CD14-positive monocyte (primary cell): ENCODE measurements at regions not wholly inside any gene's neighbourhood (a gene's known extent, or its start where the extent isn't known, plus 50 kb on each side); places are given as distances from the start of the nearest gene placed in this dataset.

Experiments used
- DNase-seq, 3 donors: peaks; one replicate each; pipeline ENCODE4 v3.0.0-alpha.2; 2011 to 2022
- H2AFZ ChIP-seq: 2 replicates; pipeline ENCODE4 v1.6.0; 2012; ENCODE audit warnings: mild to moderate bottlenecking, low read depth, low read length, inconsistent platforms; ENCODE audit not compliant: insufficient read depth, poor library complexity, severe bottlenecking
- H3K27ac ChIP-seq, 2 donors: 1 replicate in 1 of 2; 2 replicates in 1 of 2; pipeline ENCODE4 v1.5.1; 2012 to 2013; ENCODE audit warnings: low read length in 2 of 2, control low read depth in 1 of 2, inconsistent platforms in 1 of 2, low read depth in 1 of 2, mild to moderate bottlenecking in 1 of 2
- H3K27me3 ChIP-seq, 2 donors: one replicate each; pipeline versions ENCODE4 v1.6.0 to v1.6.1; 2011 to 2013; ENCODE audit warnings: low read length in 2 of 2; ENCODE audit not compliant: control insufficient read depth in 2 of 2, insufficient read depth in 2 of 2
- H3K36me3 ChIP-seq, 2 donors: replicated peaks in 1 of 2; 1 replicate in 1 of 2; 2 replicates in 1 of 2; pipeline versions ENCODE4 v1.5.1 to v1.6.1; 2012 to 2013; ENCODE audit warnings: low read length in 2 of 2, control low read depth in 1 of 2, inconsistent platforms in 1 of 2, mild to moderate bottlenecking in 1 of 2; ENCODE audit not compliant: insufficient read depth in 2 of 2, control insufficient read depth in 1 of 2
- H3K4me1 ChIP-seq, 2 donors: 1 replicate in 1 of 2; 2 replicates in 1 of 2; pipeline versions ENCODE4 v1.5.1 to v1.6.1; 2012 to 2013; ENCODE audit warnings: low read length in 2 of 2, control low read depth in 1 of 2, inconsistent platforms in 1 of 2, mild to moderate bottlenecking in 1 of 2, moderate library complexity in 1 of 2; ENCODE audit not compliant: insufficient read depth in 2 of 2, control insufficient read depth in 1 of 2
- H3K4me2 ChIP-seq: replicated peaks from 2 replicates; pipeline ENCODE3; 2012; ENCODE audit warnings: low read length, moderate library complexity, mild to moderate bottlenecking; ENCODE audit not compliant: poor library complexity, severe bottlenecking; ENCODE audit errors: extremely low read depth
- H3K4me3 ChIP-seq, 3 experiments: fragments of 200-600 bp in 1 of 3; sonication (generic) in 1 of 3; replicated peaks in 1 of 3; 1 replicate in 2 of 3; 2 replicates in 1 of 3; pipeline ENCODE4 v1.5.1; 2011 to 2013; ENCODE audit warnings: low read length in 3 of 3, mild to moderate bottlenecking in 3 of 3, control low read depth in 2 of 3, low read depth in 2 of 3, inconsistent platforms in 1 of 3, moderate library complexity in 1 of 3
- H3K79me2 ChIP-seq: 2 replicates; pipeline ENCODE4 v1.6.0; 2012; ENCODE audit warnings: mild to moderate bottlenecking, control low read depth, inconsistent platforms, low read length, moderate library complexity; ENCODE audit not compliant: insufficient read depth
- H3K9ac ChIP-seq: 2 replicates; pipeline ENCODE4 v1.6.0; 2017; ENCODE audit warnings: low read length, mild to moderate bottlenecking; ENCODE audit not compliant: insufficient read depth, poor library complexity, severe bottlenecking
- H3K9me3 ChIP-seq, 2 donors: replicated peaks in 1 of 2; 1 replicate in 1 of 2; 2 replicates in 1 of 2; pipeline versions ENCODE4 v1.5.1 to v1.6.1; 2012 to 2013; ENCODE audit warnings: low read length in 2 of 2, control low read depth in 1 of 2; ENCODE audit not compliant: control insufficient read depth in 1 of 2, insufficient read depth in 1 of 2
- H4K20me1 ChIP-seq: 2 replicates; pipeline ENCODE4 v1.6.0; 2012; ENCODE audit warnings: mild to moderate bottlenecking, low read length, control low read depth, moderate library complexity; ENCODE audit not compliant: insufficient read depth
- H3K27ac Mint-ChIP-seq, 7 donors: one replicate each; pipeline ENCODE4 v1.8.0; 2020; ENCODE audit warnings: mild to moderate bottlenecking in 7 of 7, mixed read lengths in 7 of 7, moderate library complexity in 6 of 7, inconsistent platforms in 2 of 7
- H3K27me3 Mint-ChIP-seq, 3 donors: one replicate each; pipeline ENCODE4 v1.8.0; 2021 to 2022; ENCODE audit warnings: low read depth in 3 of 3, mild to moderate bottlenecking in 3 of 3, mixed read lengths in 3 of 3, moderate library complexity in 3 of 3, inconsistent platforms in 1 of 3
- H3K36me3 Mint-ChIP-seq, 2 donors: one replicate each; pipeline ENCODE4 v1.8.0; 2020; ENCODE audit warnings: mixed read lengths in 2 of 2, inconsistent platforms in 1 of 2, mild to moderate bottlenecking in 1 of 2
- H3K4me1 Mint-ChIP-seq: one replicate; pipeline ENCODE4 v1.8.0; 2020; ENCODE audit warnings: mild to moderate bottlenecking, mixed read lengths
- H3K4me3 Mint-ChIP-seq, 2 donors: one replicate each; pipeline ENCODE4 v1.8.0; 2020; ENCODE audit warnings: mild to moderate bottlenecking in 2 of 2, mixed read lengths in 2 of 2, moderate library complexity in 1 of 2
- H3K9me3 Mint-ChIP-seq, 7 donors: one replicate each; pipeline ENCODE4 v1.8.0; 2020 to 2022; ENCODE audit warnings: mixed read lengths in 7 of 7, mild to moderate bottlenecking in 6 of 7, moderate library complexity in 6 of 7, inconsistent platforms in 2 of 7
- WGBS: methylation state at CpG from one replicate; pipeline ENCODE4 v1.1.5; 2013; ENCODE audit warnings: missing lambda C conversion rate; ENCODE audit not compliant: insufficient coverage; 5-methylcytosine and 5-hydroxymethylcytosine counted together
- intact Hi-C, 2 donors: fragments of 100-400 bp; cut with micrococcal nuclease; formaldehyde crosslinking; loops; one replicate each; pipeline versions ENCODE4 v1.15.0 to v1.15.1; 2023
- TF ChIP-seq, protein P1 (sequence below): fragments of 200-600 bp; IDR thresholded peaks from one replicate; pipeline ENCODE4 v1.8.0; 2022; ENCODE audit warnings: antibody characterized with exemption, mild to moderate bottlenecking

DNA sequence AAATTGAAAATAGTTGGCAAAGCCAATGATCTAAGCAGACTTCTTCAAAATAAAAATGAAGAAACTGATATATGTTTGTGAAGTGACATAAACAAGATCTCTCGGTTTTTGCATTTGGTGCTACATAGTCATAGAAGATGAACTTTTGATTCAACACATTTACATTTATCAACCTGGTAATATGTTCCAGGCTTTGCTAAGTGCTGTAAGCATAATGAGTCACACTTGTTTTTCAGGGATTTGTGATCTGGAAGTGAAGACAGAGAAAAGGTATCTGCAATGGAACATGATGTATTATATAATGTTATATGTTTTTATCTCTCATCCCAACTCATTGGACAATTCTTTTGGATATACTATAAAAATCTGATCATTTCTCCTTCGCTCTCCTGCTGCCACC is 801.4 kb downstream of the BRINP1 start:
- H3K9me3 ChIP-seq: no peaks in the 10 kb centered on the region
- no peak overlapping the region for H2AFZ ChIP-seq
- no peak overlapping the region for H3K9ac ChIP-seq
- Mint-ChIP-seq H3K27me3 (peaks cover 0 to 2% (median 0%) of the 10 kb centered on the region in 3 donors), H3K9me3 (peaks cover 0 to 5% (median 0%) of the 10 kb centered on the region in 7 donors), H3K36me3 (no peaks in the 10 kb centered on the region), H3K4me1 (no peaks in the 10 kb centered on the region), H3K4me3 (no peak overlapping the region), H3K27ac (no peak overlapping the region)
- no peaks in the 10 kb centered on the region for H4K20me1 ChIP-seq
- H3K79me2 ChIP-seq: no peaks in the 10 kb centered on the region
- TF ChIP-seq, protein P1, sequence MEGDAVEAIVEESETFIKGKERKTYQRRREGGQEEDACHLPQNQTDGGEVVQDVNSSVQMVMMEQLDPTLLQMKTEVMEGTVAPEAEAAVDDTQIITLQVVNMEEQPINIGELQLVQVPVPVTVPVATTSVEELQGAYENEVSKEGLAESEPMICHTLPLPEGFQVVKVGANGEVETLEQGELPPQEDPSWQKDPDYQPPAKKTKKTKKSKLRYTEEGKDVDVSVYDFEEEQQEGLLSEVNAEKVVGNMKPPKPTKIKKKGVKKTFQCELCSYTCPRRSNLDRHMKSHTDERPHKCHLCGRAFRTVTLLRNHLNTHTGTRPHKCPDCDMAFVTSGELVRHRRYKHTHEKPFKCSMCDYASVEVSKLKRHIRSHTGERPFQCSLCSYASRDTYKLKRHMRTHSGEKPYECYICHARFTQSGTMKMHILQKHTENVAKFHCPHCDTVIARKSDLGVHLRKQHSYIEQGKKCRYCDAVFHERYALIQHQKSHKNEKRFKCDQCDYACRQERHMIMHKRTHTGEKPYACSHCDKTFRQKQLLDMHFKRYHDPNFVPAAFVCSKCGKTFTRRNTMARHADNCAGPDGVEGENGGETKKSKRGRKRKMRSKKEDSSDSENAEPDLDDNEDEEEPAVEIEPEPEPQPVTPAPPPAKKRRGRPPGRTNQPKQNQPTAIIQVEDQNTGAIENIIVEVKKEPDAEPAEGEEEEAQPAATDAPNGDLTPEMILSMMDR: no peak
- H3K4me3 ChIP-seq: no peak overlapping the region
- intact Hi-C loops: no loop called here
- H3K4me2 ChIP-seq: no peak overlapping the region
- H3K27me3 ChIP-seq: no peaks in the 10 kb centered on the region
- DNase-seq: no peak
- no peaks in the 10 kb centered on the region for H3K36me3 ChIP-seq
- H3K4me1 ChIP-seq: no peaks in the 10 kb centered on the region
- H3K27ac ChIP-seq: no peak overlapping the region
- WGBS: no CpG with 5 or more reads among the region's 2 CpGs

DNA sequence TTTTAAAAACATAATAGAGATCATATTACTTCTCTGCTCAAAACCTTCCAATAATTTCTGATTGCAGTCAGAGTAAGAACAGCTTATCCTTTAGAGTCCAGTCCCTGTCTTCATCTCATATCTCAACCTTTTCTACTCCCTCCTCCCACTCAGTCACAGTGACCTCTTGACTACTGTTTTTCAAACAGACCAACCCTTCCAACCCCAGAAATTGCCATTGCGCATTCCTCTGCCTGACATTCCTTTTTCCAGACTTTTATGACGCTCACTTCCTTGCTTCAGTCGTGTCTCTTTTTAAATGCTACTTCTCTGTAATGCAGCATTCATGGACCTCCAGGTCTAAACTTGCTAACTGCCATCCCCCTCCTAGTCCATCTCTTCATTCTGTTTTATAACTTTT is 800.5 kb downstream of the BRINP1 start:
- H3K4me1 ChIP-seq: no peaks in the 10 kb centered on the region
- no peak overlapping the region for H3K27ac ChIP-seq
- intact Hi-C loops: no loop called here
- H3K4me2 ChIP-seq: no peak overlapping the region
- no peaks in the 10 kb centered on the region for H3K27me3 ChIP-seq
- Mint-ChIP-seq H3K36me3 (no peaks in the 10 kb centered on the region), H3K4me3 (no peak overlapping the region), H3K4me1 (no peaks in the 10 kb centered on the region), H3K27ac (no peak overlapping the region), H3K9me3 (peaks cover 0 to 5% (median 0%) of the 10 kb centered on the region in 7 donors), H3K27me3 (no peaks in the 10 kb centered on the region)
- H3K36me3 ChIP-seq: no peaks in the 10 kb centered on the region
- DNase-seq: no peak
- no peaks in the 10 kb centered on the region for H4K20me1 ChIP-seq
- H3K9me3 ChIP-seq: no peaks in the 10 kb centered on the region
- H2AFZ ChIP-seq: no peak overlapping the region
- TF ChIP-seq, protein P1: no peak
- H3K79me2 ChIP-seq: no peaks in the 10 kb centered on the region
- no peak overlapping the region for H3K4me3 ChIP-seq
- no peak overlapping the region for H3K9ac ChIP-seq
- WGBS: 76% methylated on average over 3 of the region's 3 CpGs
